NCI-H146 treated with DMSO at 0.1 percent for 48 hours (cell line): ENCODE measurements at regions not wholly inside any gene's neighbourhood (a gene's known extent, or its start where the extent isn't known, plus 50 kb on each side); places are given as distances from the start of the nearest gene placed in this dataset.

Experiments
- DNase-seq: peaks from one replicate; lab custom pipeline; 2025; ENCODE audit not compliant: unreplicated experiment; lab: John Stamatoyannopoulos, UW

GRCh38 chr18:11553098-11553940, 56.1 kb upstream of the SLC35G4 start:
- DNase-seq, result peak; percentile 56

GRCh38 chr18:11548916-11549551, 60.4 kb upstream of the SLC35G4 start:
- no peak for DNase-seq

GRCh38 chr18:11548396-11548795, 61.0 kb upstream of the SLC35G4 start:
- no peak for DNase-seq

DNA sequence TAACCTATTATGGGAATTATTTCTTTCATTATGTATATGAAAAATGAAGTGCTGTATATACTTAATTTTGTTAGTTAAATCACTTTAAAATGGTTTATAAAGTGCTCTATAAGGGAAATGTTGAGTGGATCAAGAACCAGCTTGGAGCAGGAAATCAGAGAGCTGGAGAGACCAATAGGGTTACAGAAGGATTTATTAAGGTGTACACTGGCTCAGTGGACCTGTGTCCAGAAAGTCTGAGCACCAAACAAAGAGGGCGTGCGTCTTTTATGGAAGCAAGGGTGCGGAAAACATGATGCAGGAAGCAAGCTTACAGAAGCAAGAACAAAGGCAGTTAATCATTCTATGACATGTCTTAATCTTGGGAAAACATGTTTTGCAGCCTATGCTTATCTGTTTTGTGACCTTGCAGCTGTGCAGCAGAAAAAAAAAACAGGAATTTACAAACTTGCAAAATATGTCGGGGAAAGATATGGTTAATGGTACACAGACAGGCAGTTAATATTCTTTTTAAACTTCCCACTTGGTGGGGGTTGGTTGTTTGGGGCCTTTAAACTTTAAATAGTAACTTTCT, 65.2 kb upstream of the SLC35G4 start:
- no peak for DNase-seq

GRCh38 chr18:11541179-11541578, 68.2 kb upstream of the SLC35G4 start:
- DNase-seq, result no peak

DNA sequence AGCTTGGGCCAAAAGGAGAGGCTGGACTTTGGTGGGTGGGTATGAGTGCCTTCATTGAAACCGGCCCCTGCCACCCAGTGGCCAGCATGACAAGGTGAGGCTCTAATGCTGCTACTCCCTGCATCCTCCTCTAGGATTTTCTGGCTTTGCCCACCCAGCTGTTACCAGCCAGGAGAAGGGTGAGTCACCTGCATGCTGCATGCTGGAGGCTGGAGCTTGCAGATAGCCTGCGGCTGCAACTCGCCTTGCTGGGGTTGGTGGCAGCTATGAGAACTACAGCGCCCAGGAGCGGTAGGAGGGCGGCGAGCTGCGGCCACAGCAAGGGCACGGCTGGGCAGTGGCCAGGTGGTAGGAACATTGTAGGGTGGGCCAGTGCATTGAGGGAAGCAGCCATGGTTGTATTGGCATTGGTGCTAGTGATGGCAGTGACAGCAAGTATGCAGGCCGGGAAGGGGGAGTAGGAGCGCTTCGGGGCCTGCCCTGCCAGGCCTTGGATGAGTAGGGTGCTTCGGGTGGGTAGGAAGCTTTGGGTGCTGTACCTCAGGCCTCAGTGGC, 75.4 kb upstream of the SLC35G4 start:
- DNase-seq, result no peak

GRCh38 chr18:11533513-11533890, 75.9 kb upstream of the SLC35G4 start:
- no peak for DNase-seq

GRCh38 chr18:11532758-11533512, 76.5 kb upstream of the SLC35G4 start:
- DNase-seq, result no peak

- no peak for DNase-seq
Measured at GRCh38 chr18:11529081-11529480, 80.3 kb upstream of the SLC35G4 start.

GRCh38 chr18:11526675-11527074, 82.7 kb upstream of the SLC35G4 start:
- no peak for DNase-seq

GRCh38 chr18:11523804-11524203, 85.6 kb upstream of the SLC35G4 start:
- no peak for DNase-seq

DNA sequence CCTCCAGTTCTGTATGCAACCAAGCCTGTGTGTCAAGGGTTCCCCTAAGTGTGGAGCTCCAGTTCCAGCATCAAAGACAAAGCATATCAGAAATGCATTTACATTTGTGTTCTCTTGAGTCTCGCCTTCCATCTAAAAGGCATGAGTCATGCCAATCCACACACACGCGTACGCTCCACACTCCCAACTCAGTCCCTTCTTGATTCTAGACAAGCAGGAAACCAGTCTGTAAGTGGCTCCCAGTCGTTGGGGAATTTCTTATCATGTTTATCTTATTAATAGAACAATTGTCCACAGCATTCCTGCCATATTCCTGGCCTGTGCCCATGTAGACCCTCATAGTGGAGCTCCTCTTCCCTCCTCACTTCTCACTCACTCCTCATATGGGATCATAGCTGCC, 86.4 kb upstream of the SLC35G4 start:
- DNase-seq, result no peak

GRCh38 chr18:11521853-11522252, 87.5 kb upstream of the SLC35G4 start:
- no peak for DNase-seq

DNA sequence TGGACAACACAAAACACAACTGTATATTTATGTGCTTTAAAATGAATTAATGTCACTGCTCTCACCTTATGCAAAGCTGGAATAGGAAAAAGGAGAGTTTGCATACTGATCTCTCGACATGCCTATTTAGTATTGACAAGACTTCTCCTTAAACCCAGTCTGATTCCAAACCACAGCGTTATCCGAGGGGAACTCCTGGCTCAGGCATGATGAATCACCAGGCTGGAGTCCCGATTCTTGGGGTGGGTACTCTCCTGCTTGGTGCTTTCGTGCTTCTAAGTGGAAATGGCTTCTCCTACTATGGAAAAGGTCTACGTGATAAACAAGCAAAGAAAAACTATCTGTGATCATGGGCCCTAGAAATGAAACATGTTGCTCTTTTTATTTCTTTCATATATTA, 88.9 kb upstream of the SLC35G4 start:
- no peak for DNase-seq

GRCh38 chr18:11518788-11519685, 90.4 kb upstream of the SLC35G4 start:
- DNase-seq, result peak; percentile 14

DNA sequence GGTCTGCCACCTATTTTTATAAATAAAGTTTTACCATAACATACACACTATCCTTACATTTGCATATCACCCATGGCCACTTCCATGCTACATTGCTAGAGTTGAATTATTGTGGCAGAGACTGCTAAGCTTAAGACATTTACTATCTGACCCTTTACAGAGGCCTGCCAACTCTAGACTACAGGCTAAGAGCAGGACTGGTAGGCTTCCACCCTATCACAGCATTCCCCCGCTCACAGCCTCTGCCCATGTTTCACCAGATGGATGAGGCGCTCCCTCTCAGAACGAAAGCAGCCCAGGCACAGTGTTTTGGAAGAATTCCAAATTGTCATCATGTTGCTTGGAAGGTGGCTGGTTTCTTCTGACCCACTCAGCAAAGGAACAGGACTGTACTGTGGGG, 91.7 kb upstream of the SLC35G4 start:
- no peak for DNase-seq

- DNase-seq, result no peak
Measured at GRCh38 chr18:11516751-11517503, 92.5 kb upstream of the SLC35G4 start.

DNA sequence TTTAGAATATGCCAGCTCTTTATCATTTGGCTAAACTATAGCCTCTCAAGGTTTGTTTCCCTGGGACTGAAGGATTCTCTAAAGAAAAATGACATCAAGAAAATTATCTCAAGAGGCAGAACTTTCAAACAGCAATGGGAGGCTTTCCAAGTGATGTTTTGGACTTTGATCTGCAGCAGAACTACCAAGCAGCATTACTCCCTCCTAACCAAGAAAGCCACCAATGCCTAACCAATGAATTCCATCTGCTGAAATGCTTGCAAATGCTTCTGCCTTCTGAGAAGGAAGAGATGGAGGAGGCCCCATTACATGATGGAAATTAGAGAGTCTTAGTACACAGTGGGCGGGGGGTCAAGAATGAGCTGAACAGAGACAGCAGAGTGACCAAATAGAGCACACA, 95.1 kb upstream of the SLC35G4 start:
- no peak for DNase-seq
